Caco-2 (cell line): ENCODE measurements at regions not wholly inside any gene's neighbourhood (a gene's known extent, or its start where the extent isn't known, plus 50 kb on each side); places are given as distances from the start of the nearest gene placed in this dataset.

ENCODE experiments used
- BruUV-seq: library from RNA; stranded (reverse); fragments of 400-500 nt; replicated peaks from 2 replicates; lab custom pipeline; 2021; lab: Mats Ljungman, UMichigan
- CTCF ChIA-PET: fragments of 300-600 bp; sonication (Branson Sonifier 250); formaldehyde crosslinking; loops from one replicate; lab custom pipeline; 2022; ENCODE audit warnings: antibody characterized with exemption; lab: Charles Lee
- POLR2A ChIA-PET: fragments of 300-600 bp; sonication (Branson Sonifier 250); formaldehyde crosslinking; loops from one replicate; lab custom pipeline; 2022; ENCODE audit warnings: antibody characterized with exemption; lab: Charles Lee
- DNase-seq, 2 experiments: peaks; one replicate each; pipeline versions ENCODE4 v3.0.0 to v3.0.0-alpha.2; 2020 to 2022
- H3K27me3 ChIP-seq: replicated peaks from 2 replicates; pipeline ENCODE4 v1.6.0; 2011; ENCODE audit warnings: low read length; ENCODE audit not compliant: control insufficient read depth, insufficient read depth
- H3K36me3 ChIP-seq: 2 replicates; pipeline ENCODE4 v1.5.1; 2011; ENCODE audit warnings: low read length; ENCODE audit not compliant: control insufficient read depth, insufficient read depth
- H3K4me1 ChIP-seq: fragments of 250-450 bp; sonication (Bioruptor Pico); 2 replicates; pipeline ENCODE4 v1.5.1; 2020; ENCODE audit warnings: mild to moderate bottlenecking
- H3K4me3 ChIP-seq: 2 replicates; pipeline ENCODE4 v1.5.1; 2011; ENCODE audit warnings: low read depth, mild to moderate bottlenecking, control low read depth, low read length
- H3K9me3 ChIP-seq: fragments of 250-450 bp; sonication (Bioruptor Pico); 2 replicates; pipeline ENCODE4 v1.5.1; 2020; ENCODE audit warnings: mild to moderate bottlenecking, moderate library complexity
- H3K27ac Mint-ChIP-seq: one replicate; pipeline ENCODE4 v1.8.0; 2022; ENCODE audit warnings: mixed read lengths; ENCODE audit not compliant: unreplicated experiment
- H3K27me3 Mint-ChIP-seq: one replicate; pipeline ENCODE4 v1.8.0; 2022; ENCODE audit warnings: mixed read lengths; ENCODE audit not compliant: insufficient read depth, unreplicated experiment
- H3K36me3 Mint-ChIP-seq: one replicate; pipeline ENCODE4 v1.8.0; 2022; ENCODE audit warnings: mild to moderate bottlenecking, mixed read lengths; ENCODE audit not compliant: insufficient read depth, unreplicated experiment
- H3K4me1 Mint-ChIP-seq: one replicate; pipeline ENCODE4 v1.8.0; 2022; ENCODE audit warnings: low read depth, mixed read lengths; ENCODE audit not compliant: unreplicated experiment
- H3K4me3 Mint-ChIP-seq: one replicate; pipeline ENCODE4 v1.8.0; 2022; ENCODE audit warnings: mild to moderate bottlenecking, moderate library complexity, mixed read lengths; ENCODE audit not compliant: unreplicated experiment
- H3K9me3 Mint-ChIP-seq: one replicate; pipeline ENCODE4 v1.8.0; 2022; ENCODE audit warnings: mixed read lengths; ENCODE audit not compliant: unreplicated experiment
- intact Hi-C: fragments of 100-400 bp; cut with micrococcal nuclease; formaldehyde crosslinking; loops from one replicate; pipeline ENCODE4 v1.10.0; 2022; ENCODE audit not compliant: unreplicated experiment
- TF ChIP-seq, protein P1 (sequence below), 2 experiments: fragments of 200-600 bp in 1 of 2; IDR thresholded peaks; 1 replicate in 1 of 2; 2 replicates in 1 of 2; pipeline versions ENCODE4 v1.5.1 to v1.8.0; 2011 to 2022; ENCODE audit warnings: antibody characterized with exemption in 1 of 2, control low read depth in 1 of 2, inconsistent platforms in 1 of 2, low read depth in 1 of 2, low read length in 1 of 2, mild to moderate bottlenecking in 1 of 2, moderate library complexity in 1 of 2; ENCODE audit not compliant: insufficient read depth in 1 of 2, severe bottlenecking in 1 of 2, unreplicated experiment in 1 of 2

DNA sequence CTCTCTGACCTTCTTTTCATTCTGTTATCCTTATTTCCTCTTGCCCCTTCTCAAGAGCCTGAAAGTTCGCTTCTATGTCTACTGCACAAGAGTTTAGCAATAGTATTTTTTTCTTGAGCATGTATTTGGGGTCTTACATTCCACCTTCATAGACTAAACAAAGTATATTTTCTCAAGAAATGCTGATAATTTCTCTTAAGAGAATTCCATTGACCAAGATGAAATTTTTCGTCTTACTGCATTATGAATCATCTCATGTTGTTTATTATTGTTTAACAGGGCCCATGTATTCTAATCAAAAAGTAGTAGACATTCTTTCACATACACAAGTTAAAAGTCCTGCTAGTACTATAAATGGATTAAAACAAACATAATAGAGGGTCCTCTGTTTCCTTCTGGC lies 219.3 kb downstream of the C12orf50 start:
- TF ChIP-seq, protein P1, sequence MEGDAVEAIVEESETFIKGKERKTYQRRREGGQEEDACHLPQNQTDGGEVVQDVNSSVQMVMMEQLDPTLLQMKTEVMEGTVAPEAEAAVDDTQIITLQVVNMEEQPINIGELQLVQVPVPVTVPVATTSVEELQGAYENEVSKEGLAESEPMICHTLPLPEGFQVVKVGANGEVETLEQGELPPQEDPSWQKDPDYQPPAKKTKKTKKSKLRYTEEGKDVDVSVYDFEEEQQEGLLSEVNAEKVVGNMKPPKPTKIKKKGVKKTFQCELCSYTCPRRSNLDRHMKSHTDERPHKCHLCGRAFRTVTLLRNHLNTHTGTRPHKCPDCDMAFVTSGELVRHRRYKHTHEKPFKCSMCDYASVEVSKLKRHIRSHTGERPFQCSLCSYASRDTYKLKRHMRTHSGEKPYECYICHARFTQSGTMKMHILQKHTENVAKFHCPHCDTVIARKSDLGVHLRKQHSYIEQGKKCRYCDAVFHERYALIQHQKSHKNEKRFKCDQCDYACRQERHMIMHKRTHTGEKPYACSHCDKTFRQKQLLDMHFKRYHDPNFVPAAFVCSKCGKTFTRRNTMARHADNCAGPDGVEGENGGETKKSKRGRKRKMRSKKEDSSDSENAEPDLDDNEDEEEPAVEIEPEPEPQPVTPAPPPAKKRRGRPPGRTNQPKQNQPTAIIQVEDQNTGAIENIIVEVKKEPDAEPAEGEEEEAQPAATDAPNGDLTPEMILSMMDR (IDR thresholded peaks at IDR 0.05; ENCODE audit: insufficient read depth in 1 of 2, low read depth in 1 of 2, low read length in 1 of 2, severe bottlenecking in 1 of 2, unreplicated experiment in 1 of 2) = no peak
- CTCF ChIA-PET = no interaction called here
- Histone ChIP-seq H3K36me3 (no peaks in the 10 kb centered on the region), H3K27me3 (no peaks in the 10 kb centered on the region), H3K9me3 (no peaks in the 10 kb centered on the region), H3K4me3 (no peak overlapping the region), H3K4me1 (no peaks in the 10 kb centered on the region)
- Mint-ChIP-seq H3K36me3 (no peaks in the 10 kb centered on the region), H3K4me1 (no peaks in the 10 kb centered on the region), H3K4me3 (no peak overlapping the region), H3K27ac (no peak overlapping the region), H3K27me3 (no peaks in the 10 kb centered on the region), H3K9me3 (peaks cover 10% of the 10 kb centered on the region)
- DNase-seq = no peak
- intact Hi-C loops = no loop called here
- POLR2A ChIA-PET = no interaction called here
- BruUV-seq = no TSS peak

DNA sequence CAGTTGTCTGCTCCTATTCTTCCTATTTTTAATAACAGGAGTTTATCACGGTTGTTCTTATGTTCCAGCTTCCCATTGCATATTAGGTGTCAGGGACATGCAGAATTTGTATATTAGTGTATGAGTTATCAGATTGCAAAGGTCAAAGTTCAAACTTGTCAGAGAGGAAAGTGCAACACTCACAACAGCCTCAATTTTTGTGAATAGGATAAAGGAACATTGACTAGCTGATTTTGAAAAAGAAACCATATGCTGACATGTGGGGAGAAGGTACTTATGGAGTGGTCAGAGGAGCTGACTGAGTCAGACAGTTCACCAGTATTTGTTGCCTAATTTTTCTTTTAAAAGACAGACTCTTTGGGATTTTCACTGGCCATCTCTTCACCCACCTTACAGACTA lies 222.1 kb downstream of the C12orf50 start:
- no peaks in the 10 kb centered on the region for H3K27me3 Mint-ChIP-seq

DNA sequence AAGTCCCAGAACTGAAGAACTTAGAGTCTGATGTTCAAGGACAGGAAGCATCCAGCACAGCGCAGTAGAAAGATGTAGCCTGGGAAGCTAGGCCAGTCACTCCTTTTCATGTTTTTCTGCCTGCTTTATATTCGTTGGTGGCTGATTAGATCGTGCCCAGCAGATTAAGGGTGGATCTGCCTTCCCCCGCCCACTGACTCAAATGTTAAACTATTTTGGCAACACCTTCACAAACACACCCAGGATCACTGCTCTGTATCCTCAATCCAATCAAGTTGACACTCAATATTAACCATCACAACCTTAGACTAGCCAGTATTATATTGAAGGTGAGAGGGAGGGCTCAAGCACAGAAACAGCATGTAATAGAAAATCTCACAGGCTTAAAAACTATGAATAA lies 222.9 kb downstream of the C12orf50 start:
- intact Hi-C loops = no loop called here
- Mint-ChIP-seq H3K36me3 (no peaks in the 10 kb centered on the region), H3K27me3 (no peaks in the 10 kb centered on the region), H3K4me3 (no peak overlapping the region), H3K4me1 (no peaks in the 10 kb centered on the region), H3K27ac (no peak overlapping the region), H3K9me3 (peaks cover 7% of the 10 kb centered on the region)
- BruUV-seq = no TSS peak
- Histone ChIP-seq H3K4me1 (no peaks in the 10 kb centered on the region), H3K36me3 (no peaks in the 10 kb centered on the region), H3K9me3 (no peaks in the 10 kb centered on the region), H3K27me3 (no peaks in the 10 kb centered on the region), H3K4me3 (no peak overlapping the region)
- DNase-seq = no peak
- TF ChIP-seq, protein P1 (IDR thresholded peaks at IDR 0.05; ENCODE audit: insufficient read depth in 1 of 2, low read depth in 1 of 2, low read length in 1 of 2, severe bottlenecking in 1 of 2, unreplicated experiment in 1 of 2) = no peak
- POLR2A ChIA-PET = no interaction called here
- CTCF ChIA-PET = no interaction called here

More for the DNA sequence above, 222.1 kb downstream of the C12orf50 start:
- Mint-ChIP-seq H3K4me3 (no peak overlapping the region), H3K4me1 (no peaks in the 10 kb centered on the region), H3K27ac (no peak overlapping the region), H3K9me3 (peaks cover 10% of the 10 kb centered on the region), H3K36me3 (no peaks in the 10 kb centered on the region)
- no peak for DNase-seq
- no TSS peak for BruUV-seq
- Histone ChIP-seq H3K36me3 (no peaks in the 10 kb centered on the region), H3K4me3 (no peak overlapping the region), H3K4me1 (no peaks in the 10 kb centered on the region), H3K27me3 (no peaks in the 10 kb centered on the region), H3K9me3 (no peaks in the 10 kb centered on the region)
- intact Hi-C loops = no loop called here
- TF ChIP-seq, protein P1 (IDR thresholded peaks at IDR 0.05; ENCODE audit: insufficient read depth in 1 of 2, low read depth in 1 of 2, low read length in 1 of 2, severe bottlenecking in 1 of 2, unreplicated experiment in 1 of 2) = no peak
- ChIA-PET CTCF (no interaction called here), POLR2A (no interaction called here)
